ENCODE measurements at regions not wholly inside any gene's neighbourhood (a gene's known extent, or its start where the extent isn't known, plus 50 kb on each side); places are given as distances from the start of the nearest gene placed in this dataset.
"Not testable (repeated sequence)": the region's sequence is repeated elsewhere in the genome, so short reads cannot be mapped to it uniquely, and the experiment has no call there.

- TF ChIP-seq EZH2 (IDR thresholded peaks at IDR 0.05; ENCODE audit: borderline replicate concordance, insufficient read depth, low read length, poor library complexity, severe bottlenecking); CTCF (IDR thresholded peaks at IDR 0.05; ENCODE audit: poor library complexity, severe bottlenecking): not testable (repeated sequence)
These were observed 130.2 kb upstream of the PRKX start for GRCh38 chrX:3843522-3844145.

All from neural cell (in vitro differentiated cells).